Mesothelial cell of epicardium (in vitro differentiated cells): ENCODE measurements at regions not wholly inside any gene's neighbourhood (a gene's known extent, or its start where the extent isn't known, plus 50 kb on each side); places are given as distances from the start of the nearest gene placed in this dataset.

ENCODE experiments used
- DNase-seq, 2 experiments: peaks; one replicate each; pipeline ENCODE4 v3.0.0; 2021; ENCODE audit warnings: low spot score in 2 of 2; ENCODE audit not compliant: unreplicated experiment in 2 of 2
- H3K27ac Mint-ChIP-seq: 2 replicates; pipeline ENCODE4 v1.8.0; 2021; ENCODE audit warnings: mixed read lengths
- H3K27me3 Mint-ChIP-seq: 2 replicates; pipeline ENCODE4 v1.8.0; 2021; ENCODE audit warnings: low read depth, mixed read lengths
- H3K36me3 Mint-ChIP-seq: 2 replicates; pipeline ENCODE4 v1.8.0; 2021; ENCODE audit warnings: mixed read lengths
- H3K4me1 Mint-ChIP-seq: 2 replicates; pipeline ENCODE4 v1.8.0; 2021; ENCODE audit warnings: mixed read lengths
- H3K4me3 Mint-ChIP-seq: 2 replicates; pipeline ENCODE4 v1.8.0; 2021; ENCODE audit warnings: mild to moderate bottlenecking, moderate library complexity, mixed read lengths
- H3K9me3 Mint-ChIP-seq: 2 replicates; pipeline ENCODE4 v1.8.0; 2021; ENCODE audit warnings: mixed read lengths
- TF ChIP-seq, protein P1 (sequence below): fragments of 200-600 bp; sonication (generic); IDR thresholded peaks from one replicate; pipeline ENCODE4 v1.5.0; 2021; ENCODE audit warnings: antibody characterized with exemption; ENCODE audit not compliant: unreplicated experiment

DNA sequence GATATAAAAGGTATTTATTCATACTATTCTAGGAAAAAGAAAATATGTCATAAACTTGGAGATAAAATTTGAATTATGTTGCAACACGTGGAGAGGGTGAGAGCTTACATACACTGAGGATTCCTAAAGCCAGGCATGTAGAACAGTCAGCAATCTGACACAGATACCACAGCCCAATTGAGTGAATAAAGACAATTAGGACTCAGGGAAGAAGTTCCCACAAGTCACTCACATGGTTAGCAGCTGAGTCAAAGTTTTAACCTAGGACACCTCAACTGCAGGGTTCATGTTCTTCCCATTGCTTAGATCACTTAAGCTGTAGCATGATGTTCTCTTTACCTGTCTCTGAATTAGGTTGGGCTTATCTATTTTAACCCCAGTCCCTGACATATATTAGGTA, 189.5 kb downstream of the CMPK2 start:
- no peak for DNase-seq
- Mint-ChIP-seq H3K4me3 (no peak overlapping the region), H3K27me3 (peaks cover 5% of the 10 kb centered on the region), H3K36me3 (no peaks in the 10 kb centered on the region), H3K4me1 (peaks cover 17% of the 10 kb centered on the region), H3K9me3 (no peaks in the 10 kb centered on the region), H3K27ac (no peak overlapping the region)
- TF ChIP-seq, protein P1, sequence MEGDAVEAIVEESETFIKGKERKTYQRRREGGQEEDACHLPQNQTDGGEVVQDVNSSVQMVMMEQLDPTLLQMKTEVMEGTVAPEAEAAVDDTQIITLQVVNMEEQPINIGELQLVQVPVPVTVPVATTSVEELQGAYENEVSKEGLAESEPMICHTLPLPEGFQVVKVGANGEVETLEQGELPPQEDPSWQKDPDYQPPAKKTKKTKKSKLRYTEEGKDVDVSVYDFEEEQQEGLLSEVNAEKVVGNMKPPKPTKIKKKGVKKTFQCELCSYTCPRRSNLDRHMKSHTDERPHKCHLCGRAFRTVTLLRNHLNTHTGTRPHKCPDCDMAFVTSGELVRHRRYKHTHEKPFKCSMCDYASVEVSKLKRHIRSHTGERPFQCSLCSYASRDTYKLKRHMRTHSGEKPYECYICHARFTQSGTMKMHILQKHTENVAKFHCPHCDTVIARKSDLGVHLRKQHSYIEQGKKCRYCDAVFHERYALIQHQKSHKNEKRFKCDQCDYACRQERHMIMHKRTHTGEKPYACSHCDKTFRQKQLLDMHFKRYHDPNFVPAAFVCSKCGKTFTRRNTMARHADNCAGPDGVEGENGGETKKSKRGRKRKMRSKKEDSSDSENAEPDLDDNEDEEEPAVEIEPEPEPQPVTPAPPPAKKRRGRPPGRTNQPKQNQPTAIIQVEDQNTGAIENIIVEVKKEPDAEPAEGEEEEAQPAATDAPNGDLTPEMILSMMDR, result no peak

DNA sequence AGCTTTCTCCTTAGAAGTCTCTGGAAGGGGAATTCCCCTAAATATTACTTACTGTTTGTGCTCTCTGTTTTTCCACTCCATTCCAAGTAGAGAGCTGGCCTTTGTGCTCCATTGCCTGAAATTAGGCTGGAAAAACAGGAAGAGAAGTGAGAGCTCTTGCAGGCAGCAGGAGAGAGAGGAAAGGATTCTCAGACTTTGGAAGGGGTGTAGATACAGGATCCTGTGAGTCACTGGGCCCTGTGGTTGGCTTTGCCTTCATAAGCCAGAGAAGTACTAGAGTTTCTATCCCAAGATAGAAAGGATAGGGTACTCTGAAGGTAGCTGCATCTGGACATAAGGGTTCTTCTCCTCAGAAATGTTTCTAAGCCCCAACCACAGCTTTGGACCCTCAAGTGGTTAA, 188.9 kb downstream of the CMPK2 start:
- Mint-ChIP-seq H3K36me3 (no peaks in the 10 kb centered on the region), H3K4me1 (peaks cover 15% of the 10 kb centered on the region), H3K27me3 (peaks cover 7% of the 10 kb centered on the region), H3K27ac (no peak overlapping the region), H3K9me3 (no peaks in the 10 kb centered on the region), H3K4me3 (no peak overlapping the region)
- TF ChIP-seq, protein P1, result no peak
- DNase-seq, result no peak

DNA sequence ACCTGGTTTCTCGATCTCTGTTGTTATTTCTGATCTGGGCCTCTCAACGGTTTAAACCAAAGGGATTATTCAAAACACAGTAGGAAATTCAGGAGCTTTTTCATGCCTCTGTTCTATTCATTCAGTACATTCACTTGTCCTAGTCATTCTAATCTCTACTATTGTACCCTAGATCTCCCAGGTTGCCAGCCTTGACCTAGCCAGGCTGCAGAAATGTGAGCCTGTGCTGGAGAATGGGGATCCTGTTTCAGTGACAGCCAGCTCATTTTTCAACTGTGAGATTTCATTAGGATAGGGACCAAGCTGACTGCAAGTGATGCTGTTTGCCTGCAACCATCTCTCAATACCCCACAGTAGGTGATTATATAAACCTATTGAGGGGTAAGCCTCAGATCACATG, 186.2 kb downstream of the CMPK2 start:
- peaks cover 2% of the 10 kb centered on the region for H3K4me1 Mint-ChIP-seq
- H3K27me3 Mint-ChIP-seq, result peaks cover 8% of the 10 kb centered on the region
- H3K4me3 Mint-ChIP-seq, result no peak overlapping the region
- DNase-seq, result no peak
- no peaks in the 10 kb centered on the region for H3K36me3 Mint-ChIP-seq
- no peak overlapping the region for H3K27ac Mint-ChIP-seq
- TF ChIP-seq, protein P1, result no peak
- peaks cover 8% of the 10 kb centered on the region for H3K9me3 Mint-ChIP-seq

DNA sequence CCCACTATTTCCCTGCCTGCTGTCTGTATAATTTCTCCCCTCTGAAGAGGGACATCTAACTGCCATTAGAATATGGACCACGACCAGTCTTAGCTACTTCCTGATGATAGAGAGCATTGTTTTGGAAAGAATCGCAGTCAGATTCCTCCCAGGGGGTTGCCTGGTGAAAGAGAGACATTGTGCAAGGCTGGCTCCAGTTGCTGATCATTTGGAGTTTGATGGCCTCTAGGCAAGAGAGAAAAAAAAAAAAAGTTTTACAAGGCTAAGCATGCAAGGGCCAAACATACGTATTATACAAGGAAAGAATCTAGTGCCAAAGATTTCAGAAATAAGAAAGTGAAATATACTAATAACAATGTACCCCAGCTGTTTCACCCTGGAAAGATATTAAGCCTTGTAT, 182.2 kb downstream of the CMPK2 start:
- TF ChIP-seq, protein P1, result no peak
- DNase-seq, result no peak
- Mint-ChIP-seq H3K9me3 (peaks cover 20% of the 10 kb centered on the region), H3K4me1 (no peaks in the 10 kb centered on the region), H3K36me3 (peaks cover 5% of the 10 kb centered on the region), H3K4me3 (no peak overlapping the region), H3K27ac (no peak overlapping the region), H3K27me3 (peaks cover 8% of the 10 kb centered on the region)

DNA sequence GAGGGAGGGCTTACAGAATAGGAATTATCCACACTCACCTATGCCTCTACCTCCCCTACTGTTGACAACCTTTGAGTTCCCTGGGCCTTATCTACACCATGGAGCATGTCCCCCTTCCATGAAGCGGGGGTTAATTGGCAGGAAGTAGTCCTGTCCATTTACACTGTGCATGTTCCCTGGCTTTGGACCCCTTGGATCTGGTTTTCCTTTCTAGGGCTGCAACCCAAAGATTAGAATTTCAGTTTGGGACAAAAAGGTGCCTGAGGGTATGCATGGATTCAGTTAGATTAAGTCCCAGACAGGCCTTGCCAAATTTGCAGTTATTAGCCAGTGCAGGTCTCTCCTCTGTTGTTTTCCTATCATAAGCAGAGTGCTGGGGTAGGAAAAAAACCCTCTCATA, 180.3 kb downstream of the CMPK2 start:
- H3K4me1 Mint-ChIP-seq, result no peaks in the 10 kb centered on the region
- peaks cover 23% of the 10 kb centered on the region for H3K9me3 Mint-ChIP-seq
- H3K27ac Mint-ChIP-seq, result no peak overlapping the region
- TF ChIP-seq, protein P1, result no peak
- H3K4me3 Mint-ChIP-seq, result no peak overlapping the region
- DNase-seq, result no peak
- H3K36me3 Mint-ChIP-seq, result peaks cover 5% of the 10 kb centered on the region
- peaks cover 6% of the 10 kb centered on the region for H3K27me3 Mint-ChIP-seq

GRCh38 chr2:6692056-6692455, 173.7 kb downstream of the CMPK2 start:
- DNase-seq, result no peak
- H3K36me3 Mint-ChIP-seq, result peaks cover 5% of the 10 kb centered on the region
- no peak overlapping the region for H3K4me3 Mint-ChIP-seq
- peaks cover 16% of the 10 kb centered on the region for H3K9me3 Mint-ChIP-seq
- TF ChIP-seq, protein P1, result no peak
- H3K4me1 Mint-ChIP-seq, result peaks cover 11% of the 10 kb centered on the region
- no peak overlapping the region for H3K27ac Mint-ChIP-seq
- no peaks in the 10 kb centered on the region for H3K27me3 Mint-ChIP-seq
